Coronary artery (tissue), 2 donors: ENCODE measurements at regions not wholly inside any gene's neighbourhood (a gene's known extent, or its start where the extent isn't known, plus 50 kb on each side); places are given as distances from the start of the nearest gene placed in this dataset.

Experiments
- DNase-seq: peaks from one replicate; pipeline ENCODE4 v3.0.0-alpha.2; 2017; ENCODE audit warnings: low spot score
- H3K27ac ChIP-seq, 2 donors: fragments of 200-600 bp; sonication (generic); one replicate each; pipeline ENCODE4 v1.5.1; 2016 to 2019
- H3K4me3 ChIP-seq: fragments of 200-600 bp; sonication (generic); 2 replicates; pipeline ENCODE4 v1.5.1; 2016; ENCODE audit warnings: mild to moderate bottlenecking, moderate library complexity
- CTCF ChIP-seq: fragments of 200-600 bp; sonication (generic); IDR thresholded peaks from one replicate; pipeline ENCODE4 v1.5.1; 2019; ENCODE audit warnings: antibody characterized with exemption

- no peak overlapping the region for H3K4me3 ChIP-seq
- H3K27ac ChIP-seq, result no peak overlapping the region
- no peak for DNase-seq
- TF ChIP-seq CTCF, result no peak
These were observed 599.3 kb upstream of the CELF2 start for GRCh38 chr10:10418387-10418786.

GRCh38 chr10:10421071-10421470 is 596.6 kb upstream of the CELF2 start:
- TF ChIP-seq CTCF, result no peak
- Histone ChIP-seq H3K27ac (no peak overlapping the region), H3K4me3 (no peak overlapping the region)
- no peak for DNase-seq

GRCh38 chr10:10431422-10432066 is 586.1 kb upstream of the CELF2 start:
- Histone ChIP-seq H3K27ac (no peak overlapping the region), H3K4me3 (no peak overlapping the region)
- no peak for TF ChIP-seq CTCF
- DNase-seq, result no peak

GRCh38 chr10:10432296-10433035 is 585.2 kb upstream of the CELF2 start:
- no peak for TF ChIP-seq CTCF
- no peak overlapping the region for H3K4me3 ChIP-seq
- H3K27ac ChIP-seq, result no peak overlapping the region
- DNase-seq, result no peak

- H3K4me3 ChIP-seq, result no peak overlapping the region
- DNase-seq, result no peak
- no peak for TF ChIP-seq CTCF
These were observed 583.4 kb upstream of the CELF2 start for GRCh38 chr10:10434312-10434711.

GRCh38 chr10:10437886-10438285 is 579.8 kb upstream of the CELF2 start:
- no peak for DNase-seq
- TF ChIP-seq CTCF, result no peak
- Histone ChIP-seq H3K4me3 (no peak overlapping the region), H3K27ac (no peak overlapping the region)

More at GRCh38 chr10:10434312-10434711, 583.4 kb upstream of the CELF2 start:
- no peak overlapping the region for H3K27ac ChIP-seq
